ENCODE measurements at regions not wholly inside any gene's neighbourhood (a gene's known extent, or its start where the extent isn't known, plus 50 kb on each side); places are given as distances from the start of the nearest gene placed in this dataset.

GRCh38 chr14:34060651-34060999 is 109.8 kb upstream of the EGLN3 start:
- peak; percentile 44 to 82 (median 72) for DNase-seq
- H3K4me3 ChIP-seq (ENCODE audit: control insufficient read depth in 1 of 7, extremely low read depth in 1 of 7, insufficient read depth in 4 of 7, low read depth in 2 of 7, low read length in 6 of 7): peak overlapping the region; percentile 42 to 82 (median 77)
- H3K4me1 ChIP-seq (ENCODE audit: control extremely low read depth in 1 of 4, control insufficient read depth in 4 of 4, insufficient read depth in 4 of 4, low read length in 3 of 4): peaks cover 4 to 16% (median 12%) of the 10 kb centered on the region in 4 experiments
- H3K27me3 ChIP-seq (replicated peaks in 2 of 5; ENCODE audit: control insufficient read depth in 4 of 5, insufficient read depth in 5 of 5, low read length in 4 of 5): peaks cover 0 to 8% (median 0%) of the 10 kb centered on the region in 5 experiments
- WGBS (ENCODE audit: insufficient coverage): 16% methylated on average over 7 of the region's 16 CpGs
- H3K36me3 ChIP-seq (ENCODE audit: control insufficient read depth in 4 of 4, insufficient read depth in 4 of 4, low read length in 3 of 4): no peaks in the 10 kb centered on the region
- ChIA-PET CTCF (interaction anchor here (1.1 to 6.1 kb wide), 5 partner anchors 10 to 38 kb away, joined by 3 to 54 read pairs (median 5); no protein-coding TSS in a partner anchor), POLR2A (interaction anchor here (1.0 kb wide), 1 partner anchor 212 kb away, joined by 3 read pairs; no protein-coding TSS in a partner anchor)
- peak overlapping the region in 1 of 2 experiments; percentile 64 for H3K27ac ChIP-seq (ENCODE audit: insufficient read depth in 1 of 2, low read depth in 1 of 2, low read length in 2 of 2, poor library complexity in 1 of 2, severe bottlenecking in 2 of 2)
- no peaks in the 10 kb centered on the region for H3K9me3 ChIP-seq (ENCODE audit: control extremely low read depth in 1 of 5, control insufficient read depth in 4 of 5, insufficient read depth in 2 of 5, low read depth in 1 of 5, low read length in 4 of 5)

GRCh38 chr14:34059925-34060650 is 109.2 kb upstream of the EGLN3 start:
- H3K36me3 ChIP-seq (ENCODE audit: control insufficient read depth in 4 of 4, insufficient read depth in 4 of 4, low read length in 3 of 4): no peaks in the 10 kb centered on the region
- peaks cover 0 to 8% (median 0%) of the 10 kb centered on the region in 5 experiments for H3K27me3 ChIP-seq (replicated peaks in 2 of 5; ENCODE audit: control insufficient read depth in 4 of 5, insufficient read depth in 5 of 5, low read length in 4 of 5)
- H3K4me1 ChIP-seq (ENCODE audit: control extremely low read depth in 1 of 4, control insufficient read depth in 4 of 4, insufficient read depth in 4 of 4, low read length in 3 of 4): peaks cover 4 to 16% (median 12%) of the 10 kb centered on the region in 4 experiments
- peak overlapping the region in 1 of 2 experiments; percentile 64 for H3K27ac ChIP-seq (ENCODE audit: insufficient read depth in 1 of 2, low read depth in 1 of 2, low read length in 2 of 2, poor library complexity in 1 of 2, severe bottlenecking in 2 of 2)
- POLR2A ChIA-PET: interaction anchor here (0.6 to 1.0 kb wide), 2 partner anchors 115 to 211 kb away, joined by 3 read pairs; no protein-coding TSS in a partner anchor
- WGBS (ENCODE audit: insufficient coverage): 1% methylated on average over 74 of the region's 84 CpGs
- DNase-seq: peak; percentile 71 to 89 (median 86)
- no peaks in the 10 kb centered on the region for H3K9me3 ChIP-seq (ENCODE audit: control extremely low read depth in 1 of 5, control insufficient read depth in 4 of 5, insufficient read depth in 2 of 5, low read depth in 1 of 5, low read length in 4 of 5)
- CTCF ChIA-PET: interaction anchor here (0.6 to 6.1 kb wide), 9 partner anchors 11 to 655 kb away, joined by 3 to 54 read pairs (median 3); no protein-coding TSS in a partner anchor
- H3K4me3 ChIP-seq (ENCODE audit: control insufficient read depth in 1 of 7, extremely low read depth in 1 of 7, insufficient read depth in 4 of 7, low read depth in 2 of 7, low read length in 6 of 7): peak overlapping the region; percentile 42 to 82 (median 77)

GRCh38 chr14:34059037-34059924 is 108.4 kb upstream of the EGLN3 start:
- 87% methylated on average over 13 of the region's 16 CpGs for WGBS (ENCODE audit: insufficient coverage)
- Histone ChIP-seq H3K27ac (ENCODE audit: insufficient read depth in 1 of 2, low read depth in 1 of 2, low read length in 2 of 2, poor library complexity in 1 of 2, severe bottlenecking in 2 of 2) (peak overlapping the region in 1 of 2 experiments; percentile 64), H3K4me1 (ENCODE audit: control extremely low read depth in 1 of 4, control insufficient read depth in 4 of 4, insufficient read depth in 4 of 4, low read length in 3 of 4) (peaks cover 4 to 16% (median 12%) of the 10 kb centered on the region in 4 experiments), H3K9me3 (ENCODE audit: control extremely low read depth in 1 of 5, control insufficient read depth in 4 of 5, insufficient read depth in 2 of 5, low read depth in 1 of 5, low read length in 4 of 5) (no peaks in the 10 kb centered on the region), H3K4me3 (ENCODE audit: control insufficient read depth in 1 of 7, extremely low read depth in 1 of 7, insufficient read depth in 4 of 7, low read depth in 2 of 7, low read length in 6 of 7) (peak overlapping the region; percentile 42 to 82 (median 77)), H3K27me3 (replicated peaks in 2 of 5; ENCODE audit: control insufficient read depth in 4 of 5, insufficient read depth in 5 of 5, low read length in 4 of 5) (peaks cover 0 to 8% (median 0%) of the 10 kb centered on the region in 5 experiments), H3K36me3 (ENCODE audit: control insufficient read depth in 4 of 4, insufficient read depth in 4 of 4, low read length in 3 of 4) (no peaks in the 10 kb centered on the region)
- ChIA-PET CTCF (interaction anchor here (0.6 to 6.1 kb wide), 8 partner anchors 11 to 654 kb away, joined by 3 to 54 read pairs (median 3); no protein-coding TSS in a partner anchor), POLR2A (interaction anchor here (0.6 kb wide), 1 partner anchor 114 kb away, joined by 3 read pairs; no protein-coding TSS in a partner anchor)
- no peak for DNase-seq

GRCh38 chr14:34058510-34058909 is 107.6 kb upstream of the EGLN3 start:
- Histone ChIP-seq H3K4me1 (ENCODE audit: control extremely low read depth in 1 of 4, control insufficient read depth in 4 of 4, insufficient read depth in 4 of 4, low read length in 3 of 4) (peaks cover 4 to 16% (median 12%) of the 10 kb centered on the region in 4 experiments), H3K36me3 (ENCODE audit: control insufficient read depth in 4 of 4, insufficient read depth in 4 of 4, low read length in 3 of 4) (no peaks in the 10 kb centered on the region), H3K9me3 (ENCODE audit: control extremely low read depth in 1 of 5, control insufficient read depth in 4 of 5, insufficient read depth in 2 of 5, low read depth in 1 of 5, low read length in 4 of 5) (no peaks in the 10 kb centered on the region), H3K27me3 (replicated peaks in 2 of 5; ENCODE audit: control insufficient read depth in 4 of 5, insufficient read depth in 5 of 5, low read length in 4 of 5) (peaks cover 0 to 8% (median 0%) of the 10 kb centered on the region in 5 experiments), H3K4me3 (ENCODE audit: control insufficient read depth in 1 of 7, extremely low read depth in 1 of 7, insufficient read depth in 4 of 7, low read depth in 2 of 7, low read length in 6 of 7) (no peak overlapping the region), H3K27ac (ENCODE audit: insufficient read depth in 1 of 2, low read depth in 1 of 2, low read length in 2 of 2, poor library complexity in 1 of 2, severe bottlenecking in 2 of 2) (no peak overlapping the region)
- ChIA-PET POLR2A (no interaction called here), CTCF (interaction anchor here (1.8 to 6.1 kb wide), 2 partner anchors 40 to 139 kb away, joined by 3 to 54 read pairs; no protein-coding TSS in a partner anchor)
- WGBS (ENCODE audit: insufficient coverage): 100% methylated on average over 1 of the region's 3 CpGs
- no peak for DNase-seq

GRCh38 chr14:34056046-34056445 is 105.2 kb upstream of the EGLN3 start:
- CTCF ChIA-PET: no interaction called here
- peaks cover 0 to 7% (median 0%) of the 10 kb centered on the region in 5 experiments for H3K27me3 ChIP-seq (replicated peaks in 2 of 5; ENCODE audit: control insufficient read depth in 4 of 5, insufficient read depth in 5 of 5, low read length in 4 of 5)
- H3K9me3 ChIP-seq (ENCODE audit: control extremely low read depth in 1 of 5, control insufficient read depth in 4 of 5, insufficient read depth in 2 of 5, low read depth in 1 of 5, low read length in 4 of 5): no peaks in the 10 kb centered on the region
- no CpG with 5 or more reads among the region's 1 CpG for WGBS (ENCODE audit: insufficient coverage)
- DNase-seq: peak in 2 of 3 donors; percentile 62 to 78
- POLR2A ChIA-PET: no interaction called here
- no peaks in the 10 kb centered on the region for H3K36me3 ChIP-seq (ENCODE audit: control insufficient read depth in 4 of 4, insufficient read depth in 4 of 4, low read length in 3 of 4)
- no peak overlapping the region for H3K27ac ChIP-seq (ENCODE audit: insufficient read depth in 1 of 2, low read depth in 1 of 2, low read length in 2 of 2, poor library complexity in 1 of 2, severe bottlenecking in 2 of 2)
- no peak overlapping the region for H3K4me3 ChIP-seq (ENCODE audit: control insufficient read depth in 1 of 7, extremely low read depth in 1 of 7, insufficient read depth in 4 of 7, low read depth in 2 of 7, low read length in 6 of 7)
- H3K4me1 ChIP-seq (ENCODE audit: control extremely low read depth in 1 of 4, control insufficient read depth in 4 of 4, insufficient read depth in 4 of 4, low read length in 3 of 4): peaks cover 4 to 21% (median 17%) of the 10 kb centered on the region in 4 experiments

- DNase-seq: no peak
- H3K9me3 ChIP-seq (ENCODE audit: control extremely low read depth in 1 of 5, control insufficient read depth in 4 of 5, insufficient read depth in 2 of 5, low read depth in 1 of 5, low read length in 4 of 5): no peaks in the 10 kb centered on the region
- no peak overlapping the region for H3K4me3 ChIP-seq (ENCODE audit: control insufficient read depth in 1 of 7, extremely low read depth in 1 of 7, insufficient read depth in 4 of 7, low read depth in 2 of 7, low read length in 6 of 7)
- H3K27me3 ChIP-seq (replicated peaks in 2 of 5; ENCODE audit: control insufficient read depth in 4 of 5, insufficient read depth in 5 of 5, low read length in 4 of 5): peaks cover 0 to 2% (median 0%) of the 10 kb centered on the region in 5 experiments
- no peaks in the 10 kb centered on the region for H3K36me3 ChIP-seq (ENCODE audit: control insufficient read depth in 4 of 4, insufficient read depth in 4 of 4, low read length in 3 of 4)
- 100% methylated on average over 2 of the region's 2 CpGs for WGBS (ENCODE audit: insufficient coverage)
- CTCF ChIA-PET: interaction anchor here (0.7 to 1.1 kb wide), 2 partner anchors 18 to 42 kb away, joined by 3 read pairs; no protein-coding TSS in a partner anchor
- POLR2A ChIA-PET: no interaction called here
- peaks cover 2 to 17% (median 11%) of the 10 kb centered on the region in 4 experiments for H3K4me1 ChIP-seq (ENCODE audit: control extremely low read depth in 1 of 4, control insufficient read depth in 4 of 4, insufficient read depth in 4 of 4, low read length in 3 of 4)
- no peak overlapping the region for H3K27ac ChIP-seq (ENCODE audit: insufficient read depth in 1 of 2, low read depth in 1 of 2, low read length in 2 of 2, poor library complexity in 1 of 2, severe bottlenecking in 2 of 2)
These were observed 104.5 kb upstream of the EGLN3 start for GRCh38 chr14:34055157-34055950.

Measured in common myeloid progenitor, CD34-positive (primary cell).